ENCODE measurements at regions not wholly inside any gene's neighbourhood (a gene's known extent, or its start where the extent isn't known, plus 50 kb on each side); places are given as distances from the start of the nearest gene placed in this dataset.

- no peaks in the 10 kb centered on the region for H3K4me1 ChIP-seq (ENCODE audit: insufficient read depth, low read length)
- no peaks in the 10 kb centered on the region for H3K36me3 ChIP-seq (ENCODE audit: insufficient read depth, low read length)
- no peak overlapping the region for H3K9ac ChIP-seq (ENCODE audit: low read depth, low read length)
- H3K9me3 ChIP-seq (ENCODE audit: control insufficient read depth, insufficient read depth, low read length), result no peaks in the 10 kb centered on the region
Measured at GRCh38 chr20:6863355-6863754, 95.9 kb downstream of the BMP2 start.

DNA sequence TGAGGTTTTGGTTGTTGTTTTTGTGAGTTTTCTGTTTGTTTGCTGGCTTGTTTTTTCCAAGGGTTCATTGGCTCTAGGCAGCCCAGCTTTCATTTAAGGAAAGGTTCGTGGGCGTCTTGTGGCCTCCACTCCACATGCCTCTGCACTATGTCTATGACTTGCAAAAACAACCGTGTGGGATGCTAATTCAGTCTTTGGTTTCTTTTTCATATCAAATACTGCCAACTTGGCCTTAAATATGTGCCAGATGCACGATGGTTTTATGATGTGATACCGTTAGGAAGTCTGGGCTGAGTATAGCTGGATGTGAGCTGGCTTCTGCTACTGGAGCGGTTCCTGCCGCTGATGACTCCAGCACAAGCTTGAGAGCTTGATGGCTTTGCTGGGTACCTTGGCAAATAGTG is 96.3 kb downstream of the BMP2 start:
- Histone ChIP-seq H3K9me3 (ENCODE audit: control insufficient read depth, insufficient read depth, low read length) (no peaks in the 10 kb centered on the region), H3K36me3 (ENCODE audit: insufficient read depth, low read length) (no peaks in the 10 kb centered on the region)

DNA sequence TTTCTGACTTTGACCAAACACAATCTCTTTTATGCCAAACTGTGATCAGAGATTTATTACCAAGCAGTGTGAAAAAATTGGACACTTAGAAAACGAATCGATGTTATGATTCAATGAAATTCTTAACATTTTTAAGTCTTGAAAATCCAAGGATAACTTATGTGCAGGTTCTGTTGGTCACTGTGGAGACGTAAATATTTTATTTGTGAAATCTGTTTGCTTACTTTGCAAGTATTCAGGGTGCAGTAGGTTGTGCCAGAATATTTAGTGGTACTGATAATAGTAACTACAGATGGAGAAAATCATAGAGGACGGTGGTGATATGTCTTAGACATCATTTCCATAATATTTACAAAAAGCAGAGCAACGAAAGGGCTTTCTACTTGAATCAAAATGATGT is 97.3 kb downstream of the BMP2 start:
- no peaks in the 10 kb centered on the region for H3K36me3 ChIP-seq (ENCODE audit: insufficient read depth, low read length)
- H3K9me3 ChIP-seq (ENCODE audit: control insufficient read depth, insufficient read depth, low read length), result no peaks in the 10 kb centered on the region
- no peaks in the 10 kb centered on the region for H3K4me1 ChIP-seq (ENCODE audit: insufficient read depth, low read length)
- no peak overlapping the region for H3K9ac ChIP-seq (ENCODE audit: low read depth, low read length)

More for the DNA sequence above, 96.3 kb downstream of the BMP2 start:
- Histone ChIP-seq H3K4me1 (ENCODE audit: insufficient read depth, low read length) (no peaks in the 10 kb centered on the region), H3K9ac (ENCODE audit: low read depth, low read length) (no peak overlapping the region)

- Histone ChIP-seq H3K9ac (ENCODE audit: low read depth, low read length) (no peak overlapping the region), H3K9me3 (ENCODE audit: control insufficient read depth, insufficient read depth, low read length) (no peaks in the 10 kb centered on the region), H3K36me3 (ENCODE audit: insufficient read depth, low read length) (no peaks in the 10 kb centered on the region), H3K4me1 (ENCODE audit: insufficient read depth, low read length) (no peaks in the 10 kb centered on the region)
Measured at GRCh38 chr20:6866741-6867140, 99.3 kb downstream of the BMP2 start.

DNA sequence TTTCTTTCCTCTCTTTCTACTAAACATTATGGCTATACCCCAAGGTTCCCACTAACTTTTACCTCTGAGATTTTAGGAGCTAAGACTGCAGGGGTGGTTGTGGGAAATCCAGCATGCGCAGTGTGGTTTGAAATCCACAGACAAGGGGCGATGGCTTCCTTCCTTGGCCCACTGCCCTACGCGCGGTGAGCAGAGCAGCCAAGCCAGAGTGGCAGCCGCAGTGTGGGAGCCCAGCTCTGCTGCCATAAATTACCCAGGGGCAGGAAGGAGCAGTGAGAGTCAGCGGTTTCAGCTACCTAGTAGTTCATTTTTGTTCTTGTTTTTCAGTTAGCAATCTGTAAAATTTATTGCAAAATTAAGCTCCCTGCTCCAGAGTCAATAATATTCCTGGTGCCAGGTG is 101.4 kb downstream of the BMP2 start:
- Histone ChIP-seq H3K4me1 (ENCODE audit: insufficient read depth, low read length) (no peaks in the 10 kb centered on the region), H3K36me3 (ENCODE audit: insufficient read depth, low read length) (no peaks in the 10 kb centered on the region), H3K9ac (ENCODE audit: low read depth, low read length) (no peak overlapping the region), H3K9me3 (ENCODE audit: control insufficient read depth, insufficient read depth, low read length) (no peaks in the 10 kb centered on the region)

GRCh38 chr20:6870559-6870958 is 103.1 kb downstream of the BMP2 start:
- Histone ChIP-seq H3K36me3 (ENCODE audit: insufficient read depth, low read length) (no peaks in the 10 kb centered on the region), H3K4me1 (ENCODE audit: insufficient read depth, low read length) (no peaks in the 10 kb centered on the region), H3K9me3 (ENCODE audit: control insufficient read depth, insufficient read depth, low read length) (no peaks in the 10 kb centered on the region), H3K9ac (ENCODE audit: low read depth, low read length) (no peak overlapping the region)

GRCh38 chr20:6877633-6878032 is 110.1 kb downstream of the BMP2 start:
- H3K9ac ChIP-seq (ENCODE audit: low read depth, low read length), result no peak overlapping the region
- H3K4me1 ChIP-seq (ENCODE audit: insufficient read depth, low read length), result no peaks in the 10 kb centered on the region
- H3K9me3 ChIP-seq (ENCODE audit: control insufficient read depth, insufficient read depth, low read length), result no peaks in the 10 kb centered on the region
- no peaks in the 10 kb centered on the region for H3K36me3 ChIP-seq (ENCODE audit: insufficient read depth, low read length)

DNA sequence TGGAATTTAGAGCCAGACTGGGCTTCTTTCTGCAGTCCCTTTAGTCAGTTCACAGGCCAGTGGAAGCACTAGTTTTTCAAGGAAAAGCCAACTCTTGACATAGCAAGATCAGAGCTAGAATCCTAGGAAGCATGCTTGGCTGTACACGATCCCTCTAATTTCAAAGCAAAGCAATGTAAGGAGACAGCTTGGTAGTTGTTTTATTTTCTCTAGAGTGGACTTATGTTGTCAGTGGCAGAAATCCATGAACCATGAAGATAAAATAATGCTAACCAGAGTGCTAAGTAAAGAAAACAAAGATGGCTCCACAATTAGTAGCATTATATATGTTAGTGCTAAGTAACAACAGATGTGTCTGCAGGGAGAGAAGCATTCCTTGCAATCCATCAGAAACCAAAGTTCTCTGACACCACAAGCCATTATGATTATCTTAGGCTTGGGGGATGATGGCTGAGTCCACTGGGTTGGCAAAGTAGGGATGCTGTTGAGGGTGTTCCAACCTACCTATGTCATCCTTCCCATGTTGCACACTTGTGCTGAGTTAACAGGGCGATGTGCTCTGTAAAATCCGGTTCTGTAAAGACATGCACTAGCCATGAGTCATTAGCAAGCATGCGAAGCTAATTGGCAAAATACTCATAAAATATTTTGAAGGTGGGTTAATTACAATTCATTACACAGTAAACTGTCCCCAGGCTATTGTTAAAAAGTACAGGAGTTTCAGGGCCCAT is 115.2 kb downstream of the BMP2 start:
- no peaks in the 10 kb centered on the region for H3K9me3 ChIP-seq (ENCODE audit: control insufficient read depth, insufficient read depth, low read length)
- H3K9ac ChIP-seq (ENCODE audit: low read depth, low read length), result no peak overlapping the region
- H3K36me3 ChIP-seq (ENCODE audit: insufficient read depth, low read length), result no peaks in the 10 kb centered on the region; the same call in 1 of the 2 replicates
- peaks cover 9% of the 10 kb centered on the region; the same call in 1 of the 2 replicates for H3K4me1 ChIP-seq (ENCODE audit: insufficient read depth, low read length)

DNA sequence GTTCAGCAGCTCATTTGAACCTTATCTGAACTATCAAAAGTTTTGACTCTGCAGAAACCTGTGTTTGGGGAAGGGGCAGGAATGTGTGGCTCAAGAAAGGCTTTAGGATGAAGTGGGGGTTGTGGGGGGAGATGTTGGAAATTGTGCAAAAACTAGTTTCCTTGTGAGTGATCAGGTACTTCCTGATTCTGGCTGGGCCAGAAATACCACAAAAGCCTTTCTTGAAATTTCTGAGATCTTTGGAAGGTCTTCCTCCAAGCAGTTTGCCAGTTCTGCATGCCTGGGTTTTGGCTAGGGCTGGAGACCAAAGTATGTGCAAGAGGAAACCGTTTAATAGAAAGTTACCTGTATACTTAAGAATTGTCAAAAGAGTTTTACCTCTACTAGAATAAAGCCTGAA is 116.6 kb downstream of the BMP2 start:
- no peak overlapping the region for H3K9ac ChIP-seq (ENCODE audit: low read depth, low read length)
- peaks cover 9% of the 10 kb centered on the region; the same call in 1 of the 2 replicates for H3K4me1 ChIP-seq (ENCODE audit: insufficient read depth, low read length)
- H3K36me3 ChIP-seq (ENCODE audit: insufficient read depth, low read length), result no peaks in the 10 kb centered on the region; the same call in 1 of the 2 replicates
- H3K9me3 ChIP-seq (ENCODE audit: control insufficient read depth, insufficient read depth, low read length), result no peaks in the 10 kb centered on the region; the same call in 1 of the 2 replicates

DNA sequence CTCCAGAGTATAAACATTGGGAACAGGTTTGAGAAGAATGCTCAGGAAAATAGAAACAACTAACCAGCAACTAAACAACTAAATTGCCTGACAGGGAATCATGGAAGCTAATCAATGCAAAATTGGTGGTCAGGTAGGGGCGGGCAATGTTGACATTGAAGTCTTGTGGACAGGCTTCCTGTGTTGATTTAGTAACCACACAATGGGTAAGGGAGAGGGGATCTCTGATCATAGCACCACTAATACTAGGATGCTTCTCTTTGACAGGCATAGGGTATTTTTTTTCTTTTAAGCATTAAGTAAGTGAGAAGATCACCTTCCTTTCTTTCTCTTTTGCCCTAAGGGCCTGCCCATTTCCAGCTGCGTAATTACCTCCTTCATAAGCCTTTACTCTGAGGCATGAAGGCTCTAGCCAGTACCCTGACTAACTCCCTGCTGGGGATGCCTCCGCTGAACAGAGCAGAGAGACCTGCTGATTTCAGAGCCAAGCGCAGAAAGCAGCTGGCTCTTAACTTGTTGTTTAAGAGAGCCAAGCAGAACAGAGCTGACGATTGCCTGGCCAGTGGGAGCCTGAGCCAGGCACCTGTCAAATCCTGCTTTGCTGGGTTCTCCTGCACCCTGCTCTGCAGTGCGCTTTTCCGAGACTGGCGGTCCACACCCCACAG is 118.7 kb downstream of the BMP2 start:
- H3K4me1 ChIP-seq (ENCODE audit: insufficient read depth, low read length), result peaks cover 9% of the 10 kb centered on the region; the same call in 1 of the 2 replicates
- no peak overlapping the region for H3K9ac ChIP-seq (ENCODE audit: low read depth, low read length)
- H3K36me3 ChIP-seq (ENCODE audit: insufficient read depth, low read length), result no peaks in the 10 kb centered on the region; the same call in 1 of the 2 replicates
- no peaks in the 10 kb centered on the region; the same call in 1 of the 2 replicates for H3K9me3 ChIP-seq (ENCODE audit: control insufficient read depth, insufficient read depth, low read length)

GRCh38 chr20:6887966-6888365 is 120.5 kb downstream of the BMP2 start:
- Histone ChIP-seq H3K9ac (ENCODE audit: low read depth, low read length) (no peak overlapping the region), H3K36me3 (ENCODE audit: insufficient read depth, low read length) (no peaks in the 10 kb centered on the region; the same call in 1 of the 2 replicates), H3K9me3 (ENCODE audit: control insufficient read depth, insufficient read depth, low read length) (no peaks in the 10 kb centered on the region; the same call in 1 of the 2 replicates), H3K4me1 (ENCODE audit: insufficient read depth, low read length) (peaks cover 9% of the 10 kb centered on the region; the same call in 1 of the 2 replicates)

GRCh38 chr20:6888736-6889395 is 121.4 kb downstream of the BMP2 start:
- Histone ChIP-seq H3K36me3 (ENCODE audit: insufficient read depth, low read length) (no peaks in the 10 kb centered on the region; the same call in 1 of the 2 replicates), H3K9me3 (ENCODE audit: control insufficient read depth, insufficient read depth, low read length) (no peaks in the 10 kb centered on the region; the same call in 1 of the 2 replicates), H3K9ac (ENCODE audit: low read depth, low read length) (no peak overlapping the region), H3K4me1 (ENCODE audit: insufficient read depth, low read length) (peaks cover 9% of the 10 kb centered on the region; the same call in 1 of the 2 replicates)

DNA sequence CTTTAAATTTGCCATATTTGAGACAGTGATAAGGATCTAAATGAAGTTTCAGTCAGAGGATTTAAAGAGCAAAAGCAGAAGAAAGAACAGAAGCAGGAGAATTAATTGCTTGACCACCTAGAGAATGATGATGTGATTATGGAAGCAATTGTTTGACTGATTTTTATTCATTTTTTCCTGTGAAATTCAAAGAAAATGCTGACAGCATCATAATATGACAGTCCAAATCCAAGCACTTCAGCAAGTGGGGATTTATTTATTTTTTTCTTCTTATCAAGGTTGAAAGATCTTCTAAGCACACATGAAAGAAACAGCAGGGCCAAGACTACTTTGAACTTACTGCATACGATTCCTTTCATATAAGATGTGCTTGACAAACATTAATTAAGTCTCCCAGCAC is 125.2 kb downstream of the BMP2 start:
- H3K36me3 ChIP-seq (ENCODE audit: insufficient read depth, low read length), result no peaks in the 10 kb centered on the region
- H3K9ac ChIP-seq (ENCODE audit: low read depth, low read length), result no peak overlapping the region
- no peaks in the 10 kb centered on the region; the same call in 1 of the 2 replicates for H3K9me3 ChIP-seq (ENCODE audit: control insufficient read depth, insufficient read depth, low read length)
- no peaks in the 10 kb centered on the region for H3K4me1 ChIP-seq (ENCODE audit: insufficient read depth, low read length)

- Histone ChIP-seq H3K36me3 (ENCODE audit: insufficient read depth, low read length) (no peaks in the 10 kb centered on the region), H3K9me3 (ENCODE audit: control insufficient read depth, insufficient read depth, low read length) (no peaks in the 10 kb centered on the region), H3K4me1 (ENCODE audit: insufficient read depth, low read length) (peaks cover 9% of the 10 kb centered on the region), H3K9ac (ENCODE audit: low read depth, low read length) (no peak overlapping the region)
Measured at GRCh38 chr20:6898928-6899327, 131.4 kb downstream of the BMP2 start.
